GM12875 (cell line): ENCODE measurements at regions not wholly inside any gene's neighbourhood (a gene's known extent, or its start where the extent isn't known, plus 50 kb on each side); places are given as distances from the start of the nearest gene placed in this dataset.

ENCODE experiments used
- H3K4me3 ChIP-seq: one replicate; pipeline ENCODE4 v1.5.1; 2011; ENCODE audit warnings: low read depth, low read length, control low read depth
- CTCF ChIP-seq: IDR thresholded peaks from 2 replicates; pipeline ENCODE4 v1.5.1; 2011; ENCODE audit warnings: low read depth, mild to moderate bottlenecking, control low read depth, inconsistent platforms, low read length, moderate library complexity, borderline replicate concordance; ENCODE audit not compliant: insufficient read depth

- TF ChIP-seq CTCF = no peak
- H3K4me3 ChIP-seq = no peak overlapping the region
Observed at GRCh38 chr2:154537024-154537423, 161.5 kb upstream of the KCNJ3 start.

DNA sequence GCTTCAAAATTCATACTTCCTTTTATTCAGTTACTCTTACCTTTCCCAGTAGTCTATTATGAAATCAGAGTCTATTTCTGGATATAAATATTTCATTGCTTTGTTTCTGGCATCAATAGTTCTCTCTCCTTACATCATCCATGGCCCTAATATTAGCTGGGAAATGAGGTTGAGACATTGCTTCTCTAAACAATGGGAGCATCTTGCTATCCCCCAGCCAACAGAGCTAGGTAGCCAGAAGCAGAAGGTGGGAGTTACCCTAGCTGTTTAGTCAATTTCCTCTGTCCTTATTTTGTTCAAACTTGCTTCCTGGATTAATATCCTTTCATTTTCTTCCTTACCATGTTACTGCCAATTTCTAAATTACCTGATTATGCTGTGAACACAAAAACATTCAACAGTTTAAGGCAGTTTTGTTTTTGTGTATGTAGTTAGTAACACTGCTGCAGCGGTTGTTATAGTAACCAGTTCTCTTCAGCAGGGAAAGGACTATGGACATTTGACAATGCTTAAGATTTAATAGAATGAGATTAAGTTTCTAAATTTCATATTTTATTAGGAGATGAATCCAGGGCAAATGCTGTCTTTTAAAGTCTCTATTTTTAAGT, 160.5 kb upstream of the KCNJ3 start:
- no peak overlapping the region for H3K4me3 ChIP-seq
- TF ChIP-seq CTCF = no peak

- no peak for TF ChIP-seq CTCF
- H3K4me3 ChIP-seq = no peak overlapping the region
Observed at GRCh38 chr2:154546341-154546740, 152.2 kb upstream of the KCNJ3 start.

DNA sequence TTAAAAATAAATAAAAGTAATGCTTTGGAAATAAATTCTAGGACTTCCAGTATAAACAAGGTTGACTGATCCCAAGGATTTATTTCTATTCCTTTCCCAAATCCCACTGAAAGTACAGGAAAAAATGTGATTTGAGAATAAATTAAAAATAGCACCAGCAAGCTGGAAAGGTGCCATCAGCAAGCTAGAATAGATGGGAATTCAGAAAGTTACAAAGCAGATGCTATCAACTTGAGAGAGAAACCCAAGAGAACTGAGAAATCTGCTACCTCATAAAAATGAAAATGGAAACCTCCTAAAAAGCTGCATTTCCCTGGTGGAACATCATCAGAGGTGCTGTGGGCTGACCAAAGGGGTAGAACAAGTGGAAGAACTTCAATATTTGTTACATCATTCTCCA, 148.6 kb upstream of the KCNJ3 start:
- H3K4me3 ChIP-seq = no peak overlapping the region
- no peak for TF ChIP-seq CTCF

GRCh38 chr2:154551649-154552048, 146.8 kb upstream of the KCNJ3 start:
- H3K4me3 ChIP-seq = no peak overlapping the region
- TF ChIP-seq CTCF = no peak

DNA sequence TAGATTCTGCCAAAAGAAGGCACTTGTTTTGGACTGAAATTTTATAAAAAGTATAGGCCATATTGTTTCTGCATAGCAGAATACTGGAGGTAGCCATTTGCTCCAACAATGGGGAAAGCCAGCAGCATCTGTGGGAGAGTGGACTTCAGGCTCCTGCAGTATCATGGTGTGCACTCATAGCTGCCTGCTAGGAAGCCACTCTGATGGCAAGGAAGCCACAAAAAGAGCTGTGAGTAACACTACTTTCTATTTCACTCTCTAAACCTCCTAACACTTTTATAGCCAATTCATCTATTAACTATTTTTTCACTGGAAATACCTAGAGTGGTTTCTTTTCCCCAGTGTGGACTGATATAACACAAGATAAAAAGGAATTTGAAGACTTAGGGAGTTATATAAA, 144.4 kb upstream of the KCNJ3 start:
- H3K4me3 ChIP-seq = no peak overlapping the region
- no peak for TF ChIP-seq CTCF

GRCh38 chr2:154555710-154556109, 142.8 kb upstream of the KCNJ3 start:
- no peak overlapping the region for H3K4me3 ChIP-seq
- no peak for TF ChIP-seq CTCF
